ENCODE measurements at regions not wholly inside any gene's neighbourhood (a gene's known extent, or its start where the extent isn't known, plus 50 kb on each side); places are given as distances from the start of the nearest gene placed in this dataset.

- H3K27ac Mint-ChIP-seq = no peak overlapping the region
- no peak for DNase-seq
- peaks cover 0 to 41% (median 9%) of the 10 kb centered on the region in 6 donors for H3K9me3 Mint-ChIP-seq
- no peaks in the 10 kb centered on the region for H3K36me3 Mint-ChIP-seq
- peaks cover 0 to 3% (median 1%) of the 10 kb centered on the region in 3 donors for H3K27me3 Mint-ChIP-seq (ENCODE audit: low read depth in 3 of 3)
- no peak overlapping the region for H3K4me3 Mint-ChIP-seq
- H3K4me1 Mint-ChIP-seq = no peaks in the 10 kb centered on the region
Measured at GRCh38 chr4:24078347-24078962, 188.6 kb upstream of the PPARGC1A start.

- no peaks in the 10 kb centered on the region for H3K4me1 Mint-ChIP-seq
Measured at GRCh38 chr4:24076811-24077210, 187.0 kb upstream of the PPARGC1A start.

GRCh38 chr4:24073948-24074347 lies 184.1 kb upstream of the PPARGC1A start:
- Mint-ChIP-seq H3K4me3 (no peak overlapping the region), H3K27ac (no peak overlapping the region), H3K4me1 (no peaks in the 10 kb centered on the region), H3K9me3 (peaks cover 0 to 41% (median 9%) of the 10 kb centered on the region in 6 donors), H3K27me3 (ENCODE audit: low read depth in 3 of 3) (no peaks in the 10 kb centered on the region), H3K36me3 (no peaks in the 10 kb centered on the region)
- no peak for DNase-seq

More at GRCh38 chr4:24076811-24077210, 187.0 kb upstream of the PPARGC1A start:
- Mint-ChIP-seq H3K36me3 (no peaks in the 10 kb centered on the region), H3K9me3 (peaks cover 0 to 41% (median 10%) of the 10 kb centered on the region in 6 donors), H3K4me3 (no peak overlapping the region), H3K27me3 (ENCODE audit: low read depth in 3 of 3) (peaks cover 0 to 3% (median 1%) of the 10 kb centered on the region in 3 donors), H3K27ac (no peak overlapping the region)
- no peak for DNase-seq

GRCh38 chr4:24071612-24072372 lies 181.9 kb upstream of the PPARGC1A start:
- Mint-ChIP-seq H3K9me3 (peaks cover 0 to 24% (median 7%) of the 10 kb centered on the region in 6 donors), H3K36me3 (no peaks in the 10 kb centered on the region), H3K4me1 (no peaks in the 10 kb centered on the region), H3K27me3 (ENCODE audit: low read depth in 3 of 3) (no peaks in the 10 kb centered on the region), H3K4me3 (no peak overlapping the region), H3K27ac (no peak overlapping the region)
- DNase-seq = no peak

- no peaks in the 10 kb centered on the region for H3K4me1 Mint-ChIP-seq
- H3K4me3 Mint-ChIP-seq = no peak overlapping the region
Measured at GRCh38 chr4:24070117-24070516, 180.3 kb upstream of the PPARGC1A start.

GRCh38 chr4:24067367-24068193 lies 177.7 kb upstream of the PPARGC1A start:
- Mint-ChIP-seq H3K4me1 (no peaks in the 10 kb centered on the region), H3K9me3 (peaks cover 2 to 11% (median 5%) of the 10 kb centered on the region in 6 donors)

More at GRCh38 chr4:24070117-24070516, 180.3 kb upstream of the PPARGC1A start:
- DNase-seq = no peak
- Mint-ChIP-seq H3K27me3 (ENCODE audit: low read depth in 3 of 3) (no peaks in the 10 kb centered on the region), H3K9me3 (peaks cover 0 to 9% (median 5%) of the 10 kb centered on the region in 6 donors), H3K27ac (no peak overlapping the region), H3K36me3 (no peaks in the 10 kb centered on the region)

GRCh38 chr4:24065974-24066373 lies 176.1 kb upstream of the PPARGC1A start:
- Mint-ChIP-seq H3K4me1 (no peaks in the 10 kb centered on the region), H3K36me3 (peaks cover 0 to 3% (median 0%) of the 10 kb centered on the region in 3 donors), H3K27me3 (ENCODE audit: low read depth in 3 of 3) (peaks cover 0 to 1% (median 0%) of the 10 kb centered on the region in 3 donors), H3K4me3 (no peak overlapping the region), H3K9me3 (peaks cover 2 to 17% (median 5%) of the 10 kb centered on the region in 6 donors), H3K27ac (no peak overlapping the region)
- DNase-seq = no peak

More at GRCh38 chr4:24067367-24068193, 177.7 kb upstream of the PPARGC1A start:
- DNase-seq = no peak
- Mint-ChIP-seq H3K36me3 (peaks cover 0 to 3% (median 0%) of the 10 kb centered on the region in 3 donors), H3K4me3 (no peak overlapping the region), H3K27ac (no peak overlapping the region), H3K27me3 (ENCODE audit: low read depth in 3 of 3) (peaks cover 0 to 1% (median 0%) of the 10 kb centered on the region in 3 donors)

GRCh38 chr4:24063731-24064130 lies 173.9 kb upstream of the PPARGC1A start:
- no peak for DNase-seq
- peaks cover 0 to 1% (median 0%) of the 10 kb centered on the region in 3 donors for H3K27me3 Mint-ChIP-seq (ENCODE audit: low read depth in 3 of 3)
- H3K4me3 Mint-ChIP-seq = no peak overlapping the region
- H3K36me3 Mint-ChIP-seq = peaks cover 0 to 3% (median 0%) of the 10 kb centered on the region in 3 donors
- H3K27ac Mint-ChIP-seq = no peak overlapping the region
- H3K9me3 Mint-ChIP-seq = peaks cover 4 to 21% (median 8%) of the 10 kb centered on the region in 6 donors
- H3K4me1 Mint-ChIP-seq = no peaks in the 10 kb centered on the region

GRCh38 chr4:24060932-24061331 lies 171.1 kb upstream of the PPARGC1A start:
- Mint-ChIP-seq H3K4me1 (no peaks in the 10 kb centered on the region), H3K9me3 (peaks cover 5 to 30% (median 11%) of the 10 kb centered on the region in 6 donors), H3K27ac (no peak overlapping the region), H3K4me3 (no peak overlapping the region), H3K27me3 (ENCODE audit: low read depth in 3 of 3) (peaks cover 0 to 1% (median 0%) of the 10 kb centered on the region in 3 donors), H3K36me3 (peaks cover 0 to 3% (median 0%) of the 10 kb centered on the region in 3 donors)
- DNase-seq = no peak

GRCh38 chr4:24059839-24060238 lies 170.0 kb upstream of the PPARGC1A start:
- Mint-ChIP-seq H3K4me1 (no peaks in the 10 kb centered on the region), H3K27ac (no peak overlapping the region), H3K36me3 (peaks cover 0 to 3% (median 0%) of the 10 kb centered on the region in 3 donors), H3K4me3 (no peak overlapping the region), H3K27me3 (ENCODE audit: low read depth in 3 of 3) (peaks cover 0 to 1% (median 0%) of the 10 kb centered on the region in 3 donors), H3K9me3 (peaks cover 5 to 30% (median 12%) of the 10 kb centered on the region in 6 donors)
- DNase-seq = no peak

GRCh38 chr4:24057915-24058559 lies 168.2 kb upstream of the PPARGC1A start:
- peak overlapping the region in 1 of 6 donors; percentile 8 for H3K27ac Mint-ChIP-seq
- H3K36me3 Mint-ChIP-seq = peaks cover 0 to 3% (median 0%) of the 10 kb centered on the region in 3 donors
- H3K27me3 Mint-ChIP-seq (ENCODE audit: low read depth in 3 of 3) = peaks cover 0 to 1% (median 0%) of the 10 kb centered on the region in 3 donors
- H3K9me3 Mint-ChIP-seq = peaks cover 6 to 23% (median 11%) of the 10 kb centered on the region in 6 donors
- no peaks in the 10 kb centered on the region for H3K4me1 Mint-ChIP-seq
- no peak for DNase-seq
- no peak overlapping the region for H3K4me3 Mint-ChIP-seq

GRCh38 chr4:24056289-24056688 lies 166.4 kb upstream of the PPARGC1A start:
- no peaks in the 10 kb centered on the region for H3K4me1 Mint-ChIP-seq
- H3K27ac Mint-ChIP-seq = no peak overlapping the region
- DNase-seq = no peak
- peaks cover 0 to 1% (median 0%) of the 10 kb centered on the region in 3 donors for H3K27me3 Mint-ChIP-seq (ENCODE audit: low read depth in 3 of 3)
- H3K9me3 Mint-ChIP-seq = peaks cover 5 to 22% (median 11%) of the 10 kb centered on the region in 6 donors
- H3K4me3 Mint-ChIP-seq = no peak overlapping the region
- H3K36me3 Mint-ChIP-seq = no peaks in the 10 kb centered on the region

- Mint-ChIP-seq H3K27me3 (ENCODE audit: low read depth in 3 of 3) (peaks cover 0 to 1% (median 0%) of the 10 kb centered on the region in 3 donors), H3K36me3 (no peaks in the 10 kb centered on the region), H3K9me3 (peaks cover 5 to 22% (median 11%) of the 10 kb centered on the region in 6 donors), H3K27ac (no peak overlapping the region), H3K4me3 (no peak overlapping the region), H3K4me1 (no peaks in the 10 kb centered on the region)
- DNase-seq = no peak
Measured at GRCh38 chr4:24055623-24056022, 165.8 kb upstream of the PPARGC1A start.
